GM19397 (cell line): ENCODE measurements at regions not wholly inside any gene's neighbourhood (a gene's known extent, or its start where the extent isn't known, plus 50 kb on each side); places are given as distances from the start of the nearest gene placed in this dataset.

ENCODE experiments used
- ATAC-seq: cut with Tn5 transposase; IDR thresholded peaks from one replicate; pipeline ENCODE4 v1.9.1; 2021; ENCODE audit warnings: mild to moderate bottlenecking, moderate library complexity; ENCODE audit not compliant: unreplicated experiment

DNA sequence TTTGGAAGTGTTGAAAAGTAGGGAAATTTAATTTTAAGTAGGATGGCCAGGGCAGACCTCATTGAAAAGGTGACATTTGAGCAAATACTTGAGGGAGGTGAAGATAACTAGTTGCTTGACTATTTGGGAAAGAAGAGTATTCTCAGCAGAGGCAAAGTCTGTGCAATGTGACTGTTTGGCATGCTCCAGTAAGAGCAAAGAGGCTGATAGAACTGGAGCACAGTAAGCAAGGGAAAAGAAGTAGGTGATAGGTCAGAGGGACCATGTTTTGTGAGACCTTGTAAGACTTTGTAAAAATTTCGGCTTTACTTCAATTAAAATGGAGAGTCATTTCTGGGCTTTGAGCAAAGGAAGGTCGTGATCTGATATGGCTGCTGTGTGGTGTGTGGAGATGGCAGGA is 335.8 kb downstream of the ZIC1 start:
- ATAC-seq, result no peak

DNA sequence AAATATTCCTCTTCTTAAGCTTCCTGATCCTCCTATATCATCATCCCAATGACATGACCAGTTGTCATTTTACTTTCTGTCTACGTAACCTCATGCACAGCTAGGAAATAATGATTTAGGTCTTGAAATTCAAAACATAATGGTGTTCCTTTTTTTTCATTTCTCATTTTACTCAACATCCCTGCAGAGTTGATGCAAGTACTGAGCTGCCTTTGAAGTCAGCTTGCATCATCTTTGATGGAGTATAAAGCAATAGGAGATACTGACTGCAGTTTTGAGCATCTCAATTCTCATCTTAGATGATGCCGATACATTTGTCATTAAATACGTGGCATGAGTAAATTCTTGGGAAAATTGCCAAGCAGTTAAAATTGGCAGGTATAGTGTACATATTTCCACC is 346.1 kb downstream of the ZIC1 start:
- no peak for ATAC-seq

DNA sequence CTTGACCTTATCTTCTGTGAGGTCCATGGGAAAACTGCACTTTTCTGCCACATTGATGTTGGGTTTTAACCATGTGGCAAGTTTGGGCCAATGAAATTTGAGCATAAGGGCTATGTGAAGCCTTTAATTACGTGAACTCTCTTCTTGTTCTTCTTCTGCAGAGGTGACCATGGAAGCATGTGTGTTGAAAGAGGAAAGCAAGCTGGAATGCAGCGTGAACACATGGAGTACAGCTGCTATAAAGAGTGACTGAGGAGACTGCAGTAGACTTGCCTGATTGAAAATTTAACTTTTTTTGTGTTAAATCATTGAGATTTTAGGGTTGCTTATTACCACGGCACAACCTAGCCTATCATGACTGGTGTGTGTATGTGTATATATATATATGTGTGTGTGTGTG is 347.3 kb downstream of the ZIC1 start:
- no peak for ATAC-seq

DNA sequence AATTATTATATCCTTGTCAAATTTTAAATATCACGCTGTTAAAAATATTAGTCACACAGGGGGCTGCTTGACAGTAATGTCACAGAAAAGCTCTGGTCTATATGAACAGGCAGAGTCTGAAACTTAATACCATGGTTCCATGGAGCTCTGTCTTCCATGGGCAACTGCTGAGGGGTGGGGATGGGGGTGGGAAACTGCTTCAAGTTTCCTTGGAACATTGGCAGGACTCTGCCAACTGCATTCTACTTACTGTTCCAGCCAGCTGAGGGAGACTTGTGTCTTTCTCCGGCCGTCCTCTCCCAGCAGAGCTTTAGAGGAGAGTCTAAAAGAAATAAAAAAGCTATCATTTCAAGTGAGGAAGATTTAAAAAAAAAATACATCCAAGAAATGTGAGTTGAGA is 348.7 kb downstream of the ZIC1 start:
- no peak for ATAC-seq

DNA sequence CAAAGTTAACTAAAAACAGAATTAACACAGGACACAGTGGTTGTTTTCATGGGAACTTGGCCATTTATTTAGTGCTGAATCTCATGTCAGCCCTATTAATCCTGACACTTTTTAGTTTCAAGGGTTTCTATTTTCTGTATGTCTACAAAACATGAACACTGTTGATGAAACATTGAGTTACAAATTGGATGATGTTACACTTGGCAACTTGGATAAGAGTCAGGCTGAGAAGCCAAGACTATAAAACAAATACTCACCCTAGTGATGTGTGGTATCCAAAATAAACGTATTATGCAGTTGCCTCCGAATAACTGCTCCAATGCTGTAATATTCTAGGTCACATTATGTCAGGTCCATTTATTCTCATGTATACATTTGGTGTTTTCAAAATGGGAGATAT is 349.6 kb downstream of the ZIC1 start:
- no peak for ATAC-seq

DNA sequence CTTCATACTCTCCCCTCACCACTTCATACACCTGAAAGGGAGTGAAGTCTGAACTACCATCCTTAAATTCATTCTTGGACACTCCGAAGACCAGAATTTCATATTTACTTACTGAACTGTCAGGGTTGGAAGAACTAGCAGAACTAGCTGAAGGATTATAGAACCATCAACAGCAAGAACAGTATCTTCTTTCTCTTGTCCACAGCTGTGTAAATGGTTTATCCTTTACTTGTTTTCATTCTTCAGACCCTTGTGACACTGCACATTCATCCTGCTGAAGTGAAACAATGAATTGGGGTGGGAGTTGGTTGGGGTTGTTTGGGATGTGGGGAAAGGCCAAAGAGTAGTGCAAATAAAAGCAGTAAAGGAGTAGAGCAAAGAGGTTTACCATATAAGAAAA is 350.9 kb downstream of the ZIC1 start:
- no peak for ATAC-seq

DNA sequence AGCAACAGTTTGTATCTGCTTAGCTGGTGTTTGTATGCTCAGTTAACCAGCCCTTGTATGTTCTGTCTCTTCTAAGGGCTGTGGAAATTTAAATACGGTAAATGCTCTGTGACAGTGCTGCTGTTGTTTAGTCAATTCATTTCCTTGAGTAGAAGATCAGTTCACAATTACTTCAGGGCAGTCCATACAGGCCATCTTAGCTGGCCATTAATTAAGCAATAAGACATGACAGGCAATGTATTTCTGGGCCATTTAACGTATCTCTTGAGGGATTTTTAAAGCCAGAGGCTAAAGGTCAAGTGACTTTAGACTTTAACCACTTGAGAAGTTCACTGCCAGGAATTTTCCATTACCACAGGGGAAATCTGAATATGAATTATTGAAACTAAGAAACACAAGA is 351.8 kb downstream of the ZIC1 start:
- no peak for ATAC-seq

DNA sequence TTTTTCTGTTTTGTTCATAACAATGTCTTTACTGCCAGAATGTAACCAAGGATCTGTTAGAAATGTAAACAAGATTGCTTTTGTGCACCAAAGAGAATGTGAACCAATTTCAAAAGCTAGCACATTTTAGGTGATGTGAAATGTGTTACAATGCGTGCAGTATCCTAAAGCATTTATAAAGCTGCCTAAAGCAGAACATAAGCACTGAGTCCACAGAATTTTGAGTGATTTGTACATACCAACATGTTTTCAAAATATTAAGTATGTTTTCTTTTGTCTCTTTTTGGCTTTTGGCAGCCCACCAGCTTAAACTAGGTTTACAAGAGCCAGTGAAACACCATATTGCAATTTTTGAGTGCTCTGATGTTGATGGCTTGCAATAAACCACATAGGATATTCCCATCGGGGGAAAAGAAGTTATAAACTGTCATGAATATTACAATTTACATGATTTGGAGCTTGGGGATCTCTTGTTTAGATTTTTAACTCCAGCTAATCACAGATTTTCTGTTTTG is 364.0 kb downstream of the ZIC1 start:
- no peak for ATAC-seq

DNA sequence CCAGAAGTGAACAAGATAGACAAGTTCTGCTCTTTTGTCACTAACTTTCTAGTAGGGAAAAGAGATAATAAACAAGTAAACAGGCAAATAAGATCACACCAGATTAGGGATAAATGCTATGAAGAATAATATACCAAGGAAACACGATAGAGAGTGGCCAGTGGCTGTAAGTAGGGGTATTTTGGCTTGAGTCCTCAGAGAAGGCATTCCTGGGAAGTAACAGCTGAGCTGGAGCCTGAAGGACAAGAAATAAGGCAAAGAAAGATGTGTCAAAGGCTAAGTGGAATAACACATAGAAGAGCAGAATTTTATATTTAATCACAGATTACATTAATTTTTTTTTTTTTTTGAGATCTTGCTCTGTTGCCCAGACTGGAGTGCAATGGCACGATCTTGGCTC is 366.2 kb downstream of the ZIC1 start:
- no peak for ATAC-seq

DNA sequence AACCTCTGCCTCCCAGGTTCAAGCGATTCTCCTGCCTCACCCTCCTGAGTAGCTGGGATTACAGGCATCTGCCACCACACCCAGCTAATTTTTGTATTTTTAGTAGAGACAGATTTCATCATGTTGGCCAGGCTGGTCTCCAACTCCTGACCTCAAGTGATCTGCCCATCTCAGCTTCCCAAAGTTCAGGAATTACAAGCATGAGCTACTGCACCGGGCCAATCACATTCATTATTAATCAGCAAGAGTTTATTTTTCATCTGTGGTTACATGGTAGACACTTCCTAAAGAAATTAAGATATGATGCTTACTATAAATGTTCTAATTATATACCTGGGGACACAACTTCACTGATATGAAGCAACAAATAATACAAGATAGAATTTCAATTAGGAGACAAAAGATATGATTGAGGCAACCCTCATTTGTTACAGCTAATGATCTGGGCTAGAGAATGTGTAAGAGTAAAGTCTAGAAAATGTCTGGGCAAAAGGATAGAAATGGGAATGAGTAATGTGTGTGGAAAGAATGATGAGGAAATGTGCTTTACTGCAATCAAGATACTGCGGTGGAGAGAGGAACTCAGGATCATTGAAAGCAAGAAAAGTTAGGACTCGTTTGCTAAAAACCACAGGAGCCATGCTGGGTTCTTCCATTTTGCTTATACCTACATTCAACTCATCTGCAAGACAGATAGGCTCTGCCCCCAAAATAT is 366.8 kb downstream of the ZIC1 start:
- ATAC-seq, result no peak

DNA sequence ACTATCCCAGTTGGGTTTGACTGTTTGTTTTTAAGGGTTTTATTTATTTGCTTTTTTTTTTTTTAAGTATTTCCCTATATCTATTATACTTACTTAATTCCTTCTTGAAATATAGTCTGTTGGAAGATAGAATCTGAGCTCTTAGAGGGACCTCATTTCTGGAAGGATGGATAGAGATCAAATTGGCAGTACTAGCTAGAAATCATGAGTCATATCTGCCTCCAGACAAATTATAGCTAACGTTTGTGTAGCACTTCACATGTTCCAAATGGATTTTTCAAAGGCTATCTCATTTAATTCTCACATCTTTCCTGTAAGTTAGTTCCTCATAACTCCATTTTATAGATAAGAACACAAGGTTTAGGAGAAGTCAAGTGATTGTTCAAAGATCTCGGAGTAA is 384.7 kb downstream of the ZIC1 start:
- no peak for ATAC-seq

DNA sequence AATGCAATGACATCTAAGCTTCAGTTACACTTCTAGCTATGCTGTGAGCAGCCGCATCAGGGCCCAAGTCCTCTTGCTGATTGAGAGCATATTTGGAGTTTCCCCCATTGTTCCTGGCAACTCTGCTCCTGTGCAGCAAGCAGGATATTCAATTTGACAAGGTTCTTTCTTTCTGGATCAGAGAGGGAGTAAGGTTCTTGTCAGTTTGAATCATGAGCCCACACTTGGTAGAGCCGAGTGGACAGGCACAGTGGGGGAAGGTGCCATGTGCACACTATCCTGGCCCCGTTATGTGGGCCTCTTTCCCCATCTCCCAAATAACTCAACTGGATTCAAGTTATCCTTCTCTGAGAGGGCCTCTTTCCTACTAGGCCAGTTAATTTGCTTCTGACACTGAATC is 385.4 kb downstream of the ZIC1 start:
- no peak for ATAC-seq

DNA sequence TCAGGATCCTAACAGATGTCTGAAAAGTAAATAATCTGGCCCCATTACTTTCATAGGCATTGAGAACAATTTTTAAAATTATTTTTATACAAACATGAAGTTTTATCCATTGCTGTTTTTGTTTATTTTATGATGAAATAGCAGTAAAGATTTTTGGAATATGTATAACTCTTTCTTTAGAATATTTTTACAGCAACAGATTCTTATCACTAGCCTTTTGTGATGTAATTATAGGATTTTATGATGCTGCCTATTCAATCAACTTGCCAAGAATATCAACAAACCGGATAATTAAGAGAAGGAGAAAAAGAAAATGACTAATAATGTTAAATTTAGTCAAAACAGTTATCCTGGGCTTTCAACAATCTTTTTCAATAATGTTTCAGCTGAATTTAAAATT is 386.3 kb downstream of the ZIC1 start:
- ATAC-seq, result no peak

DNA sequence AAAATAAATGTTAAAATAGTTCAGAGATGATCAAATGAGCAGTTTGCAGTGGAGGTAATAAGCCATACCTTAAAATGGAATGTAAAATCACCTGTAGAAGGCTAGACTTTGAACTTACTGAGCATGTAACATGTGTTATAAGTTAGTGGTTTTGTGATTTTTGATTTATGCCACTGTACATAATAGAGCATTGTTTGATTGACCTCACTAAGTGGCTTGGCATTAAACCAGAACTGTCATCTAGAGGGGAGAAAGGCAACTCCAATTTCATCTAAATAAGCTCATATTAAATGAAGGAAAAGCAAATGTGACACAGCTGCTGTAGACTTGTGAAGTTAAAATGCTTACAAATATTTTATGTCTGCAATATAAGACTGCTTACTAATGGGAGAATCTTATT is 387.9 kb downstream of the ZIC1 start:
- no peak for ATAC-seq

DNA sequence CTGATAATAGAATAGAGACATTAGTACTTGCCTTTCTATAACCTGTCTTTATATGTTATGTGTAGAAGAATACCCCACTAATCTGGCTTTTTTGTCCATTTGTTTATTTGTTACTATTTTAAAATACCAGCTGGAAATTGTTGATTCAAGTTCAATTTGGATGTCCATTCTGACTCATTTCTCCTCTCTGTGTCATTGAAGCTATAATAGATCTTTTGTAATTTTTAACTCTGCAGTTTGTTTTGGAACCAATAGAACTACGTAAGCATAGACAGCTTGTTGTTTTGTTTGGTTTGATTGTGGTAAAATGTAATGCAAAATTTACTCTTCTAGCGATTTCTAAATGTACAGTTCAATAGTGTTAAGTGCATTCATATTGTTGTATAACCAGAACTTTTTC is 390.4 kb downstream of the ZIC1 start:
- ATAC-seq, result no peak

DNA sequence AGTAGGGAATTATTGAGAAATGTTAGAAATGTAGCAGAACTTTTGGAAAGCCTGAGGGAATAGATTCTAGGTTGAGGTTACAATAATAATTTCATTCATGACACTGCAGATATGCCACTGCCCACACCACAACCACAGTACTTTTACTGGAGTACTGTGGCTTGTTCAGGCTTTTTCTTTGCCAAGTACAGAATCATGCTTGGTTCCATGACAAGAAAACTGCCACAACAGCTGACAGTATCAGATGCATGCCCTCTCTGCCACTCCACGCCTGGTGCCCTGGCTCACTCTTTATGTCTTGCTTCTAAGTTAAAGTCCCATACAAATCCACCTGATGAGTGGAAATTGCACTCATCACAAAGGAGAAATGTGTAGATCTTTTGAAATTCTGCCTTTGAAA is 398.6 kb downstream of the ZIC1 start:
- ATAC-seq, result no peak

DNA sequence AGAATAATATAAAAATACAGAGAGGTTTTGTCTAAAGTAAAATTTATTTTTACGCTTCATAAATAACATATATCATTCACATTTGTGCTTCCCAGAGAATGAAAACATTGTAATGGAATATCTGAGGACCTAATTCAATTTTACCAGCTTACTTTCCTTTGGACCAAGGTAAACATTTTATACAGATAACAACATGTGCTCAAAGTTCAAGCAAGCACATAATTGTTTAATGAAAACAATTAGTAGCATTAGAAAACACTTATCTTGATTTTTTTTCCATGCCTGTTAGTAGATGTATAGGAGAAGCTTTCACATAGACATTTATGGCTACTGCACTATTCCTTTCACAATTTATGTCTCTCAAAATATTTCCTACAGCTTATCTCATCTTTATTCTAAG is 400.0 kb downstream of the ZIC1 start:
- no peak for ATAC-seq

DNA sequence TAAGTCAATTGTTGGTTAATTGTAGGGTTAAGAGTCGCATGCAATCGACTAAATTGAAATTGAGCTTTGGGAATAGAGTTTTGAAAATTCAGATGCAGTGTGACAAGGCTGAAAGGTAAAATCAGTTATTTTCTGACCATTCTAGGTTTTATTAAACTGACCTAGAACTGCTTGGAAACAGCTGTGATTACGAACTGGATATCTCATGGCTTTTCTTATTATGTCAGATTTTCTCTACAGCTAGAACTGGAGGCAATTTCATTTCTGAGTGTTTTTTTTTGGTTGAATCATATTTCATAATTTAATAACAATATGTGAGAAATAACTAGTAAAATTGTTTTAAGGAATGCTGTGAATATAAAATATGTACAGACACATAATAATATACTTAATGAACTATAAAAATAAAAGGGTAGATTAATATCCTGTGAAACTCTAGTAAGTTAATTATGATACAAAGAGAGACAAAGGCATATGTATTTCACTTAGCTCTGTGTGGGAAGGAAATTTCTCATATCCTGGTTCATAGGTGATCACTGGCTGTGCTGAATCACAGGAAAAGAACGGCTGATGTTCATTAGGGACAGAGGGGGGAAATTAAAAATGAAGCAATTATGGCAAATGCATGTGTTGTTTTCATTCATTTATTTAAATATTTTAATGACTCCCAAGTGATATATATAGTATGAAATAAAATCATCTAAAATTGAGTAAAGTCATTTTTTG is 403.2 kb downstream of the ZIC1 start:
- ATAC-seq, result no peak

DNA sequence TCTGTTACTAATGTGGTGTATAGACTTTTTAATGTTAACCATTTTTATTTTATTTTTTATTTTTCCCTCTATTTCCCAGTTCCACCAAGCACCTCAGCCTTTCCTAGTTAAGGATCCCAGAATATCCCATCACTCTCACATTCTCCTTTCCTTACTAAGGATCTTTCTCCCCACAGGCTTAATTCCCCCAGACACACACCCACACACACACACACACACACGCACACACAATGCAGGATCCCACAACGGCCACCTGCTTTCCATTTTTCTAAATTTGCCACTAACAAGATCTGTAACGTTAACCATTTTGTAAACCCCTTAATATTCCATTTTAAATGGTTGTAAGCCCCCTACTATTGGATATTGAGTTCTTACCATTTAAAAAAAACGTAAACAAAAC is 404.1 kb downstream of the ZIC1 start:
- ATAC-seq, result no peak

DNA sequence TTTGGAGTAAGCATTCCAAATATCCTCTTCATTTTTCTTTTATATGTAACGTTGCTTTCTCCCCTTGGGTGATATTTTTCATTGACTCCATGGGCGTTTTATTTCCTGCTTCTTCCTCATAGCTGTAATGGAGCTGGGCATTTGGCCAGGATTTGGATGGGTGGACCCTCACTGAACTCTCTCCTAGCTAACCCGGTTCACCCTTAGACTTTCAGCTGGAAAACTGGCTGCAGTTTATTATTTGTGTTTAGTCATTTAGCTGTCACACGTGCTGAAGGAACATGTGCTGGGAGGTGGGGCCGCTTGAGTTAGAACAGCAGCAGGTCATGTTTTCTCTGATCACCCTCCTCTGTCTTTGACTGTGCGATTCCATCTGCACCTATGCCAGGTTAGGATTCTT is 407.6 kb downstream of the ZIC1 start:
- no peak for ATAC-seq

DNA sequence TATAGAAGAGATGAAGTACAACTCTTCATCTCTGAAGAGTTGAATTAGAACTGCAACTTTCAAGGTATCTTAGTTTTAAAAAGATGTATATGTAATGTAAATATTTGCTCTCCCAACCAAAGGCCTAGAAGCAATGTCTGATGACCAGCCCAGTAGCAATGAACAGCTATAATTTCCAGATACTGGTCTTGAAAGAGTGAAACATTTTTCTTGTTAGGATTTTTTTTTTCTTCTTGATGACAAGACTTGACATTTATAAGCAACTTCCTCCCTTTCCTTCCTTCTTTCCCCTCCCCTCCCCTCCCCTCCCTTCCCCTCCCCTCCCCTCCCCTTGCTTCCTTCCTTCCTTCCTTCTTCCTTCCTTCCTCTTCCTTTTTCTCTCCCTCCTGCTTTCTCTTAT is 423.4 kb downstream of the ZIC1 start:
- no peak for ATAC-seq

DNA sequence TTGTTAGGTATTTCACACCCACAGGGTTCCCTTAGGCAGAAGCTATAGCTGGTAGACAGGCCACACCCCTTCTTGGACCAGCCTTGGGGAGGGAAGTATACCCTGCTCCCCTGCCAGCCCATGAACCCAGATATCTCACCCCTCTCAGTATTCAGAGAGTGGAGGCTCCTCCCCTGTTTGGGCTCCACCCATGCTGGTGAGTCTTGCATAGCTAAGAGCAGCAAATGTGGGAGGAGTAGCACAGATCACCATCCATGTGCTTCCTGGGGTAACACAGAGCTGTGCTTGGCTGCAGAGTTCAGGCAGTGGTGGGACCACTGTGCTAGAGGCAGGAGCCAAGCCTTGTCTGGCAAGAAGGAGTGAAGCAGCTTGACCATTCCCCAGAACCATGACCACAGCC is 427.2 kb downstream of the ZIC1 start:
- ATAC-seq, result no peak

DNA sequence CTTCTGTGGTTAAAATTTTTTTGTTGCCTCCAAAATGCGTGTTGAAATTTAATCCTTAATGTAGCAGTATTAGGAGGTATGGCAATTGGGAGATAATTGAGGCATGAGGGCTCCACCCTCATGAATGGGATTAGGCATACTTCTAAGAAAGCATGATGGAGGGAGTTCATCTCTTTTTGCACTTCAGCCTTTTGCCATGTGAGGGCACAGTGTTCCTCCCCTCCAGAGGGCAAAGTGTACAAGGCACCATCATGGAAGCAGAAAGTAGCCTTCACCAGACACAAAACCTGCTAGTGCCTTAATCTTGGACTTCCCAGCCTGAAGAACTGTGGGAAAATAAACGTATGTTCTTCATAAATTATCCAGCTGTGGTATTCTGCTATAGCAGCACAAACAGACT is 429.5 kb downstream of the ZIC1 start:
- ATAC-seq, result peak; percentile 61
